ENCODE measurements at regions not wholly inside any gene's neighbourhood (a gene's known extent, or its start where the extent isn't known, plus 50 kb on each side); places are given as distances from the start of the nearest gene placed in this dataset.
A peak's percentile ranks its signal among the peaks of the same experiment; 100 is the strongest.

- CTCF ChIA-PET (ENCODE audit: unreplicated experiment), result no interaction called here
- H3K79me2 ChIP-seq (ENCODE audit: insufficient read depth, low read depth, low read length), result no peaks in the 10 kb centered on the region
- intact Hi-C loops (cut with micrococcal nuclease; ENCODE audit: unreplicated experiment), result no loop called here
Observed at GRCh38 chr11:25515576-25515975, 816.4 kb upstream of the ANO3 start.

GRCh38 chr11:25520459-25520858 is 811.5 kb upstream of the ANO3 start:
- Histone ChIP-seq H2AFZ (ENCODE audit: low read length) (no peak overlapping the region), H4K20me1 (ENCODE audit: insufficient read depth, low read length) (no peaks in the 10 kb centered on the region), H3K4me2 (ENCODE audit: low read length) (no peak overlapping the region), H3K4me1 (ENCODE audit: insufficient read depth, low read length, poor library complexity, severe bottlenecking) (peaks cover 25% of the 10 kb centered on the region), H3K9me3 (ENCODE audit: low read length) (no peaks in the 10 kb centered on the region), H3K9me2 (ENCODE audit: insufficient read depth, low read length) (0 out of 2 replicates have a peak, but pooled peaks cover 4% of the 10 kb centered on the region), H3K4me3 (ENCODE audit: low read depth, low read length, poor library complexity, severe bottlenecking) (no peak overlapping the region), H3K36me3 (ENCODE audit: insufficient read depth, low read length) (no peaks in the 10 kb centered on the region), H3K79me2 (ENCODE audit: insufficient read depth, low read depth, low read length) (no peaks in the 10 kb centered on the region), H3K27ac (ENCODE audit: low read depth, low read length, poor library complexity, severe bottlenecking) (no peak overlapping the region)
- no TSS peak for BruUV-seq (replicated peaks)
- DNase-seq (ENCODE audit: low spot score), result peak; percentile 8
- ChIA-PET CTCF (ENCODE audit: unreplicated experiment) (no interaction called here), POLR2A (no interaction called here)
- intact Hi-C loops (cut with micrococcal nuclease; ENCODE audit: unreplicated experiment), result no loop called here
- no peak for TF ChIP-seq CTCF (conservative IDR thresholded peaks at IDR 0.05; ENCODE audit: low read length)
- no peak for TF ChIP-seq EZH2phosphoT487 (IDR thresholded peaks at IDR 0.05; ENCODE audit: borderline replicate concordance, low read depth, low read length)

More at GRCh38 chr11:25515576-25515975, 816.4 kb upstream of the ANO3 start:
- Histone ChIP-seq H4K20me1 (ENCODE audit: insufficient read depth, low read length) (no peaks in the 10 kb centered on the region), H3K9me2 (ENCODE audit: insufficient read depth, low read length) (no peaks in the 10 kb centered on the region), H2AFZ (ENCODE audit: low read length) (no peak overlapping the region), H3K36me3 (ENCODE audit: insufficient read depth, low read length) (no peaks in the 10 kb centered on the region), H3K27ac (ENCODE audit: low read depth, low read length, poor library complexity, severe bottlenecking) (no peak overlapping the region), H3K4me2 (ENCODE audit: low read length) (no peak overlapping the region), H3K4me3 (ENCODE audit: low read depth, low read length, poor library complexity, severe bottlenecking) (no peak overlapping the region), H3K9me3 (ENCODE audit: low read length) (no peaks in the 10 kb centered on the region), H3K4me1 (ENCODE audit: insufficient read depth, low read length, poor library complexity, severe bottlenecking) (no peaks in the 10 kb centered on the region)
- POLR2A ChIA-PET, result interaction anchor here (0.7 to 1.4 kb wide), 2 partner anchors 12 to 32 kb away, joined by 3 to 4 read pairs; no protein-coding TSS in a partner anchor
- BruUV-seq (replicated peaks), result no TSS peak
- DNase-seq (ENCODE audit: low spot score), result no peak
- TF ChIP-seq EZH2phosphoT487 (IDR thresholded peaks at IDR 0.05; ENCODE audit: borderline replicate concordance, low read depth, low read length) (no peak), CTCF (conservative IDR thresholded peaks at IDR 0.05; ENCODE audit: low read length) (no peak)

GRCh38 chr11:25527841-25528240 is 804.1 kb upstream of the ANO3 start:
- no peaks in the 10 kb centered on the region for H3K9me3 ChIP-seq (ENCODE audit: low read length)
- H2AFZ ChIP-seq (ENCODE audit: low read length), result no peak overlapping the region
- H3K79me2 ChIP-seq (ENCODE audit: insufficient read depth, low read depth, low read length), result no peaks in the 10 kb centered on the region
- H3K27ac ChIP-seq (ENCODE audit: low read depth, low read length, poor library complexity, severe bottlenecking), result no peak overlapping the region
- peaks cover 12% of the 10 kb centered on the region for H3K4me1 ChIP-seq (ENCODE audit: insufficient read depth, low read length, poor library complexity, severe bottlenecking)
- no TSS peak for BruUV-seq (replicated peaks)
- no peak overlapping the region for H3K4me3 ChIP-seq (ENCODE audit: low read depth, low read length, poor library complexity, severe bottlenecking)
- no peaks in the 10 kb centered on the region for H3K9me2 ChIP-seq (ENCODE audit: insufficient read depth, low read length)
- ChIA-PET CTCF (ENCODE audit: unreplicated experiment) (no interaction called here), POLR2A (no interaction called here)
- no peak for TF ChIP-seq CTCF (conservative IDR thresholded peaks at IDR 0.05; ENCODE audit: low read length)
- TF ChIP-seq EZH2phosphoT487 (IDR thresholded peaks at IDR 0.05; ENCODE audit: borderline replicate concordance, low read depth, low read length), result no peak
- DNase-seq (ENCODE audit: low spot score), result no peak
- intact Hi-C loops (cut with micrococcal nuclease; ENCODE audit: unreplicated experiment), result no loop called here
- H3K4me2 ChIP-seq (ENCODE audit: low read length), result no peak overlapping the region
- H3K36me3 ChIP-seq (ENCODE audit: insufficient read depth, low read length), result no peaks in the 10 kb centered on the region
- no peaks in the 10 kb centered on the region for H4K20me1 ChIP-seq (ENCODE audit: insufficient read depth, low read length)
